ENCODE measurements at regions not wholly inside any gene's neighbourhood (a gene's known extent, or its start where the extent isn't known, plus 50 kb on each side); places are given as distances from the start of the nearest gene placed in this dataset.

GRCh38 chr10:107542607-107543006, 378.1 kb upstream of the SORCS1 start:
- TF ChIP-seq RFX5 (IDR thresholded peaks at IDR 0.05) (no peak), REST (IDR thresholded peaks at IDR 0.05) (no peak), CTCF (IDR thresholded peaks at IDR 0.05) (no peak), ZFP36 (IDR thresholded peaks at IDR 0.05; ENCODE audit: borderline replicate concordance, partially characterized antibody) (no peak), CHD4 (IDR thresholded peaks at IDR 0.05; ENCODE audit: borderline replicate concordance) (no peak), POLR2AphosphoS2 (conservative IDR thresholded peaks at IDR 0.05; ENCODE audit: low read length) (no peak), POLR2A (IDR thresholded peaks at IDR 0.05; ENCODE audit: low read length) (no peak), MAX (IDR thresholded peaks at IDR 0.05) (no peak), BHLHE40 (IDR thresholded peaks at IDR 0.05; ENCODE audit: low read depth, low read length) (no peak), MAZ (IDR thresholded peaks at IDR 0.05; ENCODE audit: borderline replicate concordance, low read depth, low read length) (no peak), NR3C1 (IDR thresholded peaks at IDR 0.05) (no peak)
